Ovary (tissue), 3 donors: ENCODE measurements at regions not wholly inside any gene's neighbourhood (a gene's known extent, or its start where the extent isn't known, plus 50 kb on each side); places are given as distances from the start of the nearest gene placed in this dataset.

Experiments used
- CTCF ChIP-seq, 3 donors: fragments of 450-650 bp in 2 of 3; fragments of 200-600 bp in 1 of 3; IDR thresholded peaks; one replicate each; pipeline versions ENCODE4 v1.5.1 to v1.8.0; 2016 to 2022; ENCODE audit warnings: antibody characterized with exemption in 3 of 3, mild to moderate bottlenecking in 1 of 3
- EP300 ChIP-seq: sonication (generic); formaldehyde crosslinking; IDR thresholded peaks from one replicate; pipeline ENCODE4 v1.6.1; 2017; ENCODE audit warnings: antibody characterized with exemption
- POLR2A ChIP-seq: fragments of 450-650 bp; IDR thresholded peaks from one replicate; pipeline ENCODE4 v1.6.1; 2017; ENCODE audit warnings: antibody characterized with exemption, mild to moderate bottlenecking, moderate library complexity
- donor health status: DM: no; HTN: no; CAD: no.

- TF ChIP-seq CTCF (IDR thresholded peaks at IDR 0.05): no peak
- no peak for TF ChIP-seq POLR2A
- no peak for TF ChIP-seq EP300
These were observed 174.3 kb downstream of the TAF11L14 start for GRCh38 chr5:17808566-17808965.
